CD4-positive, alpha-beta T cell (primary cell): ENCODE measurements at regions not wholly inside any gene's neighbourhood (a gene's known extent, or its start where the extent isn't known, plus 50 kb on each side); places are given as distances from the start of the nearest gene placed in this dataset.

Source experiments
- ATAC-seq: fragments of 200-7000 bp; cut with Tn5 transposase; one replicate; pipeline ENCODE4 v1.10.0; 2022; ENCODE audit warnings: mild to moderate bottlenecking; ENCODE audit not compliant: poor library complexity
- CTCF ChIA-PET: fragments of 350-600 bp; sonication (Branson Sonifier 250); formaldehyde crosslinking; loops from one replicate; lab custom pipeline; 2021; ENCODE audit warnings: antibody characterized with exemption, inconsistent platforms; lab: Charles Lee
- POLR2A ChIA-PET: fragments of 350-600 bp; sonication (Branson Sonifier 250); formaldehyde crosslinking; loops from one replicate; lab custom pipeline; 2021; ENCODE audit warnings: antibody characterized with exemption, inconsistent platforms; lab: Charles Lee
- DNase-seq, 14 experiments: peaks; one replicate each; pipeline ENCODE4 v3.0.0-alpha.2; 2013 to 2020; ENCODE audit warnings: mixed read lengths in 2 of 14
- H3K27ac ChIP-seq, 2 donors: one replicate each; pipeline versions ENCODE4 v1.5.1 to v1.7.0; 2013; ENCODE audit warnings: low read length in 2 of 2, low read depth in 1 of 2, mild to moderate bottlenecking in 1 of 2
- H3K27me3 ChIP-seq, 2 experiments: 1 replicate in 1 of 2; 2 replicates in 1 of 2; pipeline versions ENCODE4 v1.6.1 to v1.7.0; 2013; ENCODE audit warnings: low read length in 2 of 2, control low read depth in 1 of 2, mild to moderate bottlenecking in 1 of 2, moderate library complexity in 1 of 2; ENCODE audit not compliant: insufficient read depth in 2 of 2, control insufficient read depth in 1 of 2
- H3K36me3 ChIP-seq: one replicate; pipeline ENCODE4 v1.6.1; 2013; ENCODE audit warnings: low read length, control low read depth; ENCODE audit not compliant: insufficient read depth
- H3K4me1 ChIP-seq: one replicate; pipeline ENCODE4 v1.6.1; 2013; ENCODE audit warnings: low read length, control low read depth; ENCODE audit not compliant: insufficient read depth
- H3K4me3 ChIP-seq: one replicate; pipeline ENCODE4 v1.5.1; 2013; ENCODE audit warnings: mild to moderate bottlenecking, low read length, moderate library complexity
- H3K9me3 ChIP-seq, 2 experiments: 1 replicate in 1 of 2; 2 replicates in 1 of 2; pipeline versions ENCODE4 v1.6.1 to v1.7.0; 2013; ENCODE audit warnings: low read length in 2 of 2, mild to moderate bottlenecking in 2 of 2, control low read depth in 1 of 2, moderate library complexity in 1 of 2; ENCODE audit not compliant: control insufficient read depth in 1 of 2, insufficient read depth in 1 of 2
- H3K27ac Mint-ChIP-seq: one replicate; pipeline ENCODE4 v1.8.0; 2020; ENCODE audit warnings: mixed read lengths
- H3K27me3 Mint-ChIP-seq: one replicate; pipeline ENCODE4 v1.8.0; 2021; ENCODE audit warnings: mixed read lengths
- H3K36me3 Mint-ChIP-seq: one replicate; pipeline ENCODE4 v1.8.0; 2021; ENCODE audit warnings: low read depth, mixed read lengths
- H3K4me1 Mint-ChIP-seq: one replicate; pipeline ENCODE4 v1.8.0; 2021; ENCODE audit warnings: low read depth, mixed read lengths
- H3K4me3 Mint-ChIP-seq: one replicate; pipeline ENCODE4 v1.8.0; 2020; ENCODE audit warnings: mild to moderate bottlenecking, mixed read lengths
- H3K9me3 Mint-ChIP-seq: one replicate; pipeline ENCODE4 v1.8.0; 2020; ENCODE audit warnings: mixed read lengths
- intact Hi-C, 2 experiments: fragments of 100-400 bp; cut with DNase I in 1 of 2; cut with micrococcal nuclease in 1 of 2; formaldehyde crosslinking; loops; one replicate each; pipeline versions ENCODE4 v1.15.1 to v1.9.0; 2023 to 2025; cut with DNase I, micrococcal nuclease
- TF ChIP-seq, protein P1 (sequence below): fragments of 200-600 bp; IDR thresholded peaks from one replicate; pipeline ENCODE4 v1.8.0; 2022; ENCODE audit warnings: antibody characterized with exemption, mild to moderate bottlenecking

DNA sequence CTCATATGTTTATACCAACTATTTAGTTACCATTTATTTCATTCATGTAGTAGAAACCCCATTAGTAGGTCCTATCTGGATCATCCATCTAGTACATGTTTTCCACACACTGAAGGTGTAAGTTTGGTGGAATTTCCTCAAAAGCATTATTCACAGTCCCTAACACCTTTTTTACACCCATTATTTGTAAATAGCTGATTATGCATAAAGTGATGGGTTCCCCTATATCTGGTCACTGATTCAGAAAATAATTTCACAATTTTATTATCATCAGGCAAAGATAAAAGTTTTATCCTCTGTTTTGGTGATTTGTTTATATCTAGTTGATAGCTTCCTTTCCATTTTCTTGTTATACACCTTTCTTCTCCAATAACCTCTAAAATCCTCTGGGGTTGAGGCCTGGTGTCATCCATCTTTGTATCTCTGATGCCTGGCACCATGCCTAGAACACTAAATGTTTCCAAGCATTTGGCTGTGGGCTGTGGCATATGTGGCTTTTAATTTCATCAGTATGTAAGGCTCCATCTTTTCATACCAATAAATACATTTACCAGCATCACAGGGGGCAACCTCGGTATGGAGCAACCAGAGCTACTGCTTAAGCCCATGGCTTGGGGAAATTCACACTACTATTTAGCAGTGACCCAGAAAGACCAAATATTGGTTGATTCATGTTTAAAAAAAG, 1089.5 kb upstream of the LRRN3 start:
- no peak overlapping the region for H3K27ac Mint-ChIP-seq
- no peak for ATAC-seq
- no peak overlapping the region for H3K27ac ChIP-seq
- no peaks in the 10 kb centered on the region for H3K4me1 Mint-ChIP-seq
- no peaks in the 10 kb centered on the region for H3K27me3 ChIP-seq
- intact Hi-C loops: no loop called here
- no peaks in the 10 kb centered on the region for H3K4me1 ChIP-seq
- DNase-seq: no peak
- H3K36me3 Mint-ChIP-seq: no peaks in the 10 kb centered on the region
- no peaks in the 10 kb centered on the region for H3K9me3 Mint-ChIP-seq
- H3K36me3 ChIP-seq: no peaks in the 10 kb centered on the region
- H3K27me3 Mint-ChIP-seq: no peaks in the 10 kb centered on the region
- H3K4me3 Mint-ChIP-seq: no peak overlapping the region
- H3K9me3 ChIP-seq: no peaks in the 10 kb centered on the region
- ChIA-PET CTCF (no interaction called here), POLR2A (no interaction called here)
- TF ChIP-seq, protein P1, sequence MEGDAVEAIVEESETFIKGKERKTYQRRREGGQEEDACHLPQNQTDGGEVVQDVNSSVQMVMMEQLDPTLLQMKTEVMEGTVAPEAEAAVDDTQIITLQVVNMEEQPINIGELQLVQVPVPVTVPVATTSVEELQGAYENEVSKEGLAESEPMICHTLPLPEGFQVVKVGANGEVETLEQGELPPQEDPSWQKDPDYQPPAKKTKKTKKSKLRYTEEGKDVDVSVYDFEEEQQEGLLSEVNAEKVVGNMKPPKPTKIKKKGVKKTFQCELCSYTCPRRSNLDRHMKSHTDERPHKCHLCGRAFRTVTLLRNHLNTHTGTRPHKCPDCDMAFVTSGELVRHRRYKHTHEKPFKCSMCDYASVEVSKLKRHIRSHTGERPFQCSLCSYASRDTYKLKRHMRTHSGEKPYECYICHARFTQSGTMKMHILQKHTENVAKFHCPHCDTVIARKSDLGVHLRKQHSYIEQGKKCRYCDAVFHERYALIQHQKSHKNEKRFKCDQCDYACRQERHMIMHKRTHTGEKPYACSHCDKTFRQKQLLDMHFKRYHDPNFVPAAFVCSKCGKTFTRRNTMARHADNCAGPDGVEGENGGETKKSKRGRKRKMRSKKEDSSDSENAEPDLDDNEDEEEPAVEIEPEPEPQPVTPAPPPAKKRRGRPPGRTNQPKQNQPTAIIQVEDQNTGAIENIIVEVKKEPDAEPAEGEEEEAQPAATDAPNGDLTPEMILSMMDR: no peak
- no peak overlapping the region for H3K4me3 ChIP-seq

DNA sequence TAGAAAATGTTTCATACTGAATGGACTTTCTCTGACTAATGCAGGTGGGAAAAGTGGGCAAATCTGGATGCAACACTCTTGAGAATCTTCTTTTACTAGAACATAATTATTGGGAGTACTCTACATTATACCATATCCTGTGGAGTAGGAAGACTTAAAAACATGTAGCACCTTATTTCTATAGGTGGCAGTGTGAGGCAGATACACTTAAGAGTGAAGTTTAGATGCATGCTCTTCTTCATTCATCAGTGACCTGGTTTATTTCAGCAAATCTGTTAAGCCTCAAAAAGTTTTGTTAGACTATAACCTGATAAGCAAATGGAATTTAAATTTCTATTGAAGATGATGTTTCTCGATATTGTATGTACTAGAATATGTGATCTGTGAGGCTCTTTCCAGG, 1087.1 kb upstream of the LRRN3 start:
- H3K27ac ChIP-seq: no peak overlapping the region
- TF ChIP-seq, protein P1: no peak
- DNase-seq (no peak), ATAC-seq (no peak)
- ChIA-PET CTCF (no interaction called here), POLR2A (no interaction called here)
- Mint-ChIP-seq H3K9me3 (no peaks in the 10 kb centered on the region), H3K4me1 (no peaks in the 10 kb centered on the region), H3K27ac (no peak overlapping the region), H3K36me3 (no peaks in the 10 kb centered on the region), H3K4me3 (no peak overlapping the region), H3K27me3 (no peaks in the 10 kb centered on the region)
- H3K9me3 ChIP-seq: no peaks in the 10 kb centered on the region
- intact Hi-C loops: no loop called here
- H3K4me1 ChIP-seq: no peaks in the 10 kb centered on the region
- no peaks in the 10 kb centered on the region for H3K36me3 ChIP-seq
- no peaks in the 10 kb centered on the region for H3K27me3 ChIP-seq
- H3K4me3 ChIP-seq: no peak overlapping the region

DNA sequence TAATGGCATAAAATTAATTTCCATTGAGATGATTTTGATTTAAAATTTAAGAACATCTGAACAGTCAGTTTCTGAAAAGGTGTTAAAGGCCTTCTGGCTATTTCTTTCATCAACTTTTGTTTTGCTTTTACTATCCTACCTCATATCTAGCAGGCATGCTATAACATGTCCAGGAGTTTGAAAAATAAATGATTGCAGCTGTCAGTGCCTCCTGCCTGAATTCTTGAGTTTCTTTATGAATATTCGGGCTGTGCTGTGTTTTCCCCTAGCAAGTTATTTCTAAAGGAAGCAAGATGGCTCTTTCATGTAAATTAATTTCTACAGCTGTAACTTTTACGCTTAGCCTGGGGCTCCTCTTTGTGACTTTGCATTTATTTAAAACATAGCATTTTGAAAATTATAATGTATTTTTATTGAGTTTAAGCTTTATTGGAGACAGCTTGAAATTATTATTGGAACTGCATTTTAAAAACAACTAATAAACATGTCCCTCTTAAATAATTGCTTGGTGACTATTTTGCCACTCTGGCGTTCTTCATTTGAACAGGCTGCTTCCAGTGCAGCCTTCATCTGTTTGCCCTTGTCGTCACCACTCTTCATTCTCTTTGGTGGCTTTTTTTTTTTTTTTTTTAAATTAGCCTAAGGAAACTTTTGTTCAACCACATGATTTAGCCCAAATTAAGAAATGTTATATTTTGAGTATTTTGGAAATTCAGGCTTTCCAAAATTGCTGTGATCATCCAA, 1083.4 kb upstream of the LRRN3 start:
- Histone ChIP-seq H3K4me1 (no peaks in the 10 kb centered on the region), H3K36me3 (no peaks in the 10 kb centered on the region), H3K9me3 (no peaks in the 10 kb centered on the region), H3K27me3 (no peaks in the 10 kb centered on the region), H3K4me3 (no peak overlapping the region), H3K27ac (no peak overlapping the region)
- intact Hi-C loops: no loop called here
- Mint-ChIP-seq H3K27me3 (no peaks in the 10 kb centered on the region), H3K4me3 (no peak overlapping the region), H3K36me3 (no peaks in the 10 kb centered on the region), H3K4me1 (no peaks in the 10 kb centered on the region), H3K9me3 (no peaks in the 10 kb centered on the region), H3K27ac (no peak overlapping the region)
- TF ChIP-seq, protein P1: no peak
- ChIA-PET POLR2A (no interaction called here), CTCF (no interaction called here)
- DNase-seq: no peak
- no peak for ATAC-seq
